ENCODE measurements at regions not wholly inside any gene's neighbourhood (a gene's known extent, or its start where the extent isn't known, plus 50 kb on each side); places are given as distances from the start of the nearest gene placed in this dataset.

GRCh38 chr14:53872681-53873089 is 83.9 kb downstream of the BMP4 start:
- Histone ChIP-seq H2BK120ac (ENCODE audit: low read depth, low read length, poor library complexity, severe bottlenecking) (no peak overlapping the region), H3K18ac (ENCODE audit: insufficient read length, low read depth, low read length) (no peak overlapping the region), H2BK20ac (ENCODE audit: low read depth, low read length, poor library complexity, severe bottlenecking) (no peak overlapping the region), H2AK5ac (ENCODE audit: insufficient read length, low read length) (no peak overlapping the region), H2AFZ (ENCODE audit: low read length) (no peak overlapping the region), H3T11ph (ENCODE audit: low read length) (no peak overlapping the region), H4K91ac (ENCODE audit: insufficient read length, low read depth, low read length) (no peak overlapping the region), H3K9me3 (ENCODE audit: control insufficient read depth, low read depth, low read length) (no peaks in the 10 kb centered on the region), H3K23me2 (ENCODE audit: insufficient read length, low read depth, low read length, poor library complexity, severe bottlenecking) (no peaks in the 10 kb centered on the region), H3K14ac (ENCODE audit: insufficient read depth, low read length) (no peak overlapping the region), H3K9ac (ENCODE audit: extremely low read depth, insufficient read length, low read length) (no peak overlapping the region), H2BK12ac (ENCODE audit: insufficient read length, low read depth, low read length) (no peak overlapping the region), H3K4me1 (ENCODE audit: insufficient read depth, low read length) (no peaks in the 10 kb centered on the region), H3K4me2 (ENCODE audit: insufficient read depth, insufficient read length, low read length) (no peak overlapping the region), H3K27me3 (ENCODE audit: insufficient read depth, low read length) (no peaks in the 10 kb centered on the region), H3K4ac (ENCODE audit: low read depth, low read length) (no peak overlapping the region), H2BK15ac (ENCODE audit: low read depth, low read length) (no peak overlapping the region), H4K20me1 (ENCODE audit: control insufficient read depth, insufficient read depth, insufficient read length) (no peaks in the 10 kb centered on the region), H3K79me1 (ENCODE audit: insufficient read depth, low read depth, low read length, poor library complexity, severe bottlenecking) (no peaks in the 10 kb centered on the region), H4K8ac (replicated peaks; ENCODE audit: insufficient read length, low read depth, low read length) (no peak overlapping the region), H3K23ac (ENCODE audit: insufficient read length, low read depth, low read length) (no peak overlapping the region), H2BK5ac (ENCODE audit: insufficient read length, low read length) (no peak overlapping the region), H3K56ac (ENCODE audit: insufficient read length, low read depth, low read length) (no peak overlapping the region), H3K79me2 (ENCODE audit: insufficient read depth, low read length) (no peaks in the 10 kb centered on the region), H4K5ac (ENCODE audit: insufficient read length, low read depth, low read length) (no peak overlapping the region), H3K27ac (ENCODE audit: insufficient read length, low read depth, low read length) (no peak overlapping the region)
- H3K9me3 Mint-ChIP-seq: peaks cover 3% of the 10 kb centered on the region in 2 experiments; a peak in 2 of 5 replicates
- TF ChIP-seq CTCF (conservative IDR thresholded peaks at IDR 0.05): no peak
- no peaks in the 10 kb centered on the region; the same call in 1 of the 2 replicates for H3K27me3 Mint-ChIP-seq (ENCODE audit: low read depth)
- no peak for DNase-seq
- no CpG with 5 or more reads among the region's 1 CpG for WGBS (ENCODE audit: extremely low coverage, insufficient read length, low lambda C conversion rate)
- no peak overlapping the region for H3K4me3 Mint-ChIP-seq
- no peaks in the 10 kb centered on the region; a peak in 1 of 7 replicates for H3K36me3 Mint-ChIP-seq (ENCODE audit: insufficient read depth in 1 of 3, low read depth in 3 of 3)
- H3K4me1 Mint-ChIP-seq: no peaks in the 10 kb centered on the region
- H3K27ac Mint-ChIP-seq: no peak overlapping the region
